A549 (cell line): ENCODE measurements at regions not wholly inside any gene's neighbourhood (a gene's known extent, or its start where the extent isn't known, plus 50 kb on each side); places are given as distances from the start of the nearest gene placed in this dataset.

Source experiments
- CTCF ChIP-seq: fragments of >200 bp; sonication (Bioruptor Twin); formaldehyde crosslinking; IDR thresholded peaks from 3 replicates; pipeline ENCODE4 v1.5.1; 2016
- POLR2A ChIP-seq: IDR thresholded peaks from 2 replicates; pipeline ENCODE4 v1.6.1; 2012; ENCODE audit warnings: mild to moderate bottlenecking, low read length

GRCh38 chr4:79632114-79632513 is 224.1 kb upstream of the GK2 start:
- TF ChIP-seq POLR2A (no peak), CTCF (no peak)
